COLO829 (cell line): ENCODE measurements at regions not wholly inside any gene's neighbourhood (a gene's known extent, or its start where the extent isn't known, plus 50 kb on each side); places are given as distances from the start of the nearest gene placed in this dataset.
"Not testable (repeated sequence)": the region's sequence is repeated elsewhere in the genome, so short reads cannot be mapped to it uniquely, and the experiment has no call there.

Source experiments
- DNase-seq: peaks from one replicate; pipeline ENCODE4 v3.0.0; 2012; ENCODE audit warnings: low spot score

GRCh38 chr10:3932597-3933375 is 147.8 kb upstream of the KLF6 start:
- no peak for DNase-seq

GRCh38 chr10:3931901-3932300 is 146.9 kb upstream of the KLF6 start:
- no peak for DNase-seq

GRCh38 chr10:3931224-3931623 is 146.2 kb upstream of the KLF6 start:
- no peak for DNase-seq

GRCh38 chr10:3928569-3928968 is 143.6 kb upstream of the KLF6 start:
- DNase-seq: no peak

GRCh38 chr10:3928078-3928477 is 143.1 kb upstream of the KLF6 start:
- DNase-seq: no peak

GRCh38 chr10:3926675-3927525 is 141.9 kb upstream of the KLF6 start:
- DNase-seq: no peak

- no peak for DNase-seq
Observed at GRCh38 chr10:3926258-3926657, 141.2 kb upstream of the KLF6 start.

- no peak for DNase-seq
Observed at GRCh38 chr10:3925184-3925583, 140.2 kb upstream of the KLF6 start.

- DNase-seq: peak; percentile 52
Observed at GRCh38 chr10:3924344-3924743, 139.3 kb upstream of the KLF6 start.

GRCh38 chr10:3923033-3923432 is 138.0 kb upstream of the KLF6 start:
- DNase-seq: no peak

- no peak for DNase-seq
Observed at GRCh38 chr10:3919709-3920308, 134.8 kb upstream of the KLF6 start.

GRCh38 chr10:3917392-3917791 is 132.4 kb upstream of the KLF6 start:
- DNase-seq: not testable (repeated sequence)

GRCh38 chr10:3914733-3915132 is 129.7 kb upstream of the KLF6 start:
- no peak for DNase-seq

GRCh38 chr10:3911713-3912442 is 126.9 kb upstream of the KLF6 start:
- no peak for DNase-seq

GRCh38 chr10:3911241-3911640 is 126.2 kb upstream of the KLF6 start:
- DNase-seq: no peak

- no peak for DNase-seq
Observed at GRCh38 chr10:3909339-3909738, 124.3 kb upstream of the KLF6 start.

- no peak for DNase-seq
Observed at GRCh38 chr10:3908183-3908582, 123.2 kb upstream of the KLF6 start.

GRCh38 chr10:3907514-3907913 is 122.5 kb upstream of the KLF6 start:
- DNase-seq: no peak

GRCh38 chr10:3906511-3907111 is 121.6 kb upstream of the KLF6 start:
- no peak for DNase-seq

- no peak for DNase-seq
Observed at GRCh38 chr10:3904419-3904960, 119.5 kb upstream of the KLF6 start.

- DNase-seq: no peak
Observed at GRCh38 chr10:3902809-3903410, 117.9 kb upstream of the KLF6 start.
